NB4 (cell line): ENCODE measurements at regions not wholly inside any gene's neighbourhood (a gene's known extent, or its start where the extent isn't known, plus 50 kb on each side); places are given as distances from the start of the nearest gene placed in this dataset.
"Not testable (repeated sequence)": the region's sequence is repeated elsewhere in the genome, so short reads cannot be mapped to it uniquely, and the experiment has no call there.

Experiments used
- DNase-seq: peaks from one replicate; pipeline ENCODE4 v3.0.0; 2010; ENCODE audit warnings: low read depth
- H3K4me3 ChIP-seq: one replicate; pipeline ENCODE4 v1.5.1; 2011; ENCODE audit warnings: mild to moderate bottlenecking, low read depth, low read length, moderate library complexity
- MAX ChIP-seq: IDR thresholded peaks from 2 replicates; pipeline ENCODE4 v1.6.1; 2011; ENCODE audit warnings: low read depth, low read length
- MYC ChIP-seq: IDR thresholded peaks from 2 replicates; pipeline ENCODE4 v1.6.1; 2011; ENCODE audit warnings: low read depth, low read length
- POLR2A ChIP-seq: IDR thresholded peaks from 2 replicates; pipeline ENCODE4 v1.6.1; 2011; ENCODE audit warnings: mild to moderate bottlenecking; ENCODE audit not compliant: insufficient read length; ENCODE audit errors: extremely low read depth
- TF ChIP-seq, protein P1 (sequence below): IDR thresholded peaks from one replicate; pipeline ENCODE4 v1.5.1; 2012; ENCODE audit warnings: low read depth, low read length

DNA sequence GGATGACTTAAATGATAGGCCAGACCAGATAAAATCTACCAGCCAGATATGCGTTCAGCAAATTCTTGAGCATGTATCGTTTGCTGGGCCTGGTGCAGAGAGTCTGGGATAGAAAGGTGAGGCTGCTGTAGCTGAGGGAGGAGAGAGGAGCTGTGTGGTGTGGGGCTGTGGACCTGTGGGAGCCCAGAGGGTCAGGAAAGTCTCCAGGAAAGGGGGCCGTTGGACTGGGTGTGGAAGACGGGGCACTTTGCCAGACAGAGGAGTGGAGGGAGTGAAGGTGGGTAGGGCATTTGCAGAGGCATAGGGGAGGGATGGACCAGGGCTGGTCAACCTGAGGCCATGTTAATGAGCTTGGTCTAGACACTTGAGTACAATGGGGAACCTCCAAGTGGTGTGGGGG, 124.7 kb upstream of the UNC5B start:
- no peak for DNase-seq
- H3K4me3 ChIP-seq, result no peak overlapping the region
- TF ChIP-seq MAX (no peak), MYC (no peak), POLR2A (no peak)
- TF ChIP-seq, protein P1, sequence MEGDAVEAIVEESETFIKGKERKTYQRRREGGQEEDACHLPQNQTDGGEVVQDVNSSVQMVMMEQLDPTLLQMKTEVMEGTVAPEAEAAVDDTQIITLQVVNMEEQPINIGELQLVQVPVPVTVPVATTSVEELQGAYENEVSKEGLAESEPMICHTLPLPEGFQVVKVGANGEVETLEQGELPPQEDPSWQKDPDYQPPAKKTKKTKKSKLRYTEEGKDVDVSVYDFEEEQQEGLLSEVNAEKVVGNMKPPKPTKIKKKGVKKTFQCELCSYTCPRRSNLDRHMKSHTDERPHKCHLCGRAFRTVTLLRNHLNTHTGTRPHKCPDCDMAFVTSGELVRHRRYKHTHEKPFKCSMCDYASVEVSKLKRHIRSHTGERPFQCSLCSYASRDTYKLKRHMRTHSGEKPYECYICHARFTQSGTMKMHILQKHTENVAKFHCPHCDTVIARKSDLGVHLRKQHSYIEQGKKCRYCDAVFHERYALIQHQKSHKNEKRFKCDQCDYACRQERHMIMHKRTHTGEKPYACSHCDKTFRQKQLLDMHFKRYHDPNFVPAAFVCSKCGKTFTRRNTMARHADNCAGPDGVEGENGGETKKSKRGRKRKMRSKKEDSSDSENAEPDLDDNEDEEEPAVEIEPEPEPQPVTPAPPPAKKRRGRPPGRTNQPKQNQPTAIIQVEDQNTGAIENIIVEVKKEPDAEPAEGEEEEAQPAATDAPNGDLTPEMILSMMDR, result no peak

- H3K4me3 ChIP-seq, result no peak overlapping the region
- DNase-seq, result no peak
- TF ChIP-seq MAX, result no peak
- no peak for TF ChIP-seq POLR2A
- TF ChIP-seq MYC, result no peak
- TF ChIP-seq, protein P1, result no peak
Observed at GRCh38 chr10:71088054-71088453, 124.3 kb upstream of the UNC5B start.

GRCh38 chr10:71088578-71088977, 123.8 kb upstream of the UNC5B start:
- not testable (repeated sequence) for DNase-seq, H3K4me3 ChIP-seq

- no peak for DNase-seq
- TF ChIP-seq, protein P1, result no peak
- TF ChIP-seq POLR2A (no peak), MYC (no peak), MAX (no peak)
- H3K4me3 ChIP-seq, result no peak overlapping the region
Observed at GRCh38 chr10:71089162-71089561, 123.2 kb upstream of the UNC5B start.

DNA sequence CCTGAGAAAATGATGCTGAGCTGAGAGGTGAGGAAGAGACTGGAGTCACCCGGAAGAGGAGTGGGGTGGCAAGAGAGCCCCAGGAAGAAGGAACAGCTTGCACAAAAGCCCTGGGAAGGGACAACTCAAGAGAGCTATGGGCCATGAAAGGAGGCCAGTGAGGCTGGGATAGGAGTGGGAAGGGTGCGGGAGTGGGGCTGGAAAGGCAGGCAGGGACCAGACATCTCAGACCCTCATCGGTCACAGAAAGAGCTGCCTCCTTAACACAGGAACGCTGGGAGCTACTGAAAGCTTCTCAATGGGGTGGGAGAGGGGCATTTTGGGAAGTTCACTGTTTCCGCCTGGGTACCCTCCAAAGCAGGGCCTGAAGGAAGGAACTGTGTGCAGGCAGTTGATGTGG, 122.0 kb upstream of the UNC5B start:
- H3K4me3 ChIP-seq, result no peak overlapping the region
- no peak for DNase-seq
- TF ChIP-seq MAX (no peak), MYC (no peak), POLR2A (no peak)
- TF ChIP-seq, protein P1, result no peak

DNA sequence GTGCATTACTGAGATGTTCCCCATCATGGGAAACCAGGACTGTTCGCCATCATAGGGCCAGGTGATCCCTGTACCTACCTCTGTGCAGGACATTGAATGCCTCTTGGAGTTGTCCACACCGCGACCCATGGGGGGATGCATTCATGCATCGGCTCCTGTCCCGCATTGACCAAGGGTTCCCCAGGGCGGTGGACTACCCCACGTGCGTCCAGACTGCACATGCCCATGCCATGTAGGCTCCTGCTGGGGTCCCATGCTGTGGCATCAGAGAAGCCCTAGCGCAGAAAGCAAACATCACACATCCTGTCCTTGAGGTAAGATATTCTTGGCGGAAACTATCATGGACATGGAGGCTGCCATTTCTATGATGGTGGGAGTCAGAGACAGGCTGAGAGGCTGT, 121.6 kb upstream of the UNC5B start:
- TF ChIP-seq, protein P1, result no peak
- no peak for TF ChIP-seq MAX
- TF ChIP-seq POLR2A, result no peak
- no peak for TF ChIP-seq MYC
- no peak for DNase-seq
- no peak overlapping the region for H3K4me3 ChIP-seq
